Right lobe of liver (tissue), 4 donors: ENCODE measurements at regions not wholly inside any gene's neighbourhood (a gene's known extent, or its start where the extent isn't known, plus 50 kb on each side); places are given as distances from the start of the nearest gene placed in this dataset.

Experiments
- POLR2A ChIP-seq: fragments of 450-650 bp; IDR thresholded peaks from one replicate; pipeline ENCODE4 v1.6.1; 2017; ENCODE audit warnings: antibody characterized with exemption, mild to moderate bottlenecking
- TF ChIP-seq, protein P1 (sequence below), 4 donors: fragments of 200-600 bp in 3 of 4; fragments of 450-650 bp in 1 of 4; IDR thresholded peaks; one replicate each; pipeline versions ENCODE4 v1.5.1 to v1.8.0; 2016 to 2022; ENCODE audit warnings: antibody characterized with exemption in 4 of 4, mild to moderate bottlenecking in 2 of 4
- donor health status: DM: no; HTN: no; CAD: no.
- donor health status: DM: no; HTN: no; CAD: no.
- donor health status: DM: no; HTN: yes; CAD: no.

DNA sequence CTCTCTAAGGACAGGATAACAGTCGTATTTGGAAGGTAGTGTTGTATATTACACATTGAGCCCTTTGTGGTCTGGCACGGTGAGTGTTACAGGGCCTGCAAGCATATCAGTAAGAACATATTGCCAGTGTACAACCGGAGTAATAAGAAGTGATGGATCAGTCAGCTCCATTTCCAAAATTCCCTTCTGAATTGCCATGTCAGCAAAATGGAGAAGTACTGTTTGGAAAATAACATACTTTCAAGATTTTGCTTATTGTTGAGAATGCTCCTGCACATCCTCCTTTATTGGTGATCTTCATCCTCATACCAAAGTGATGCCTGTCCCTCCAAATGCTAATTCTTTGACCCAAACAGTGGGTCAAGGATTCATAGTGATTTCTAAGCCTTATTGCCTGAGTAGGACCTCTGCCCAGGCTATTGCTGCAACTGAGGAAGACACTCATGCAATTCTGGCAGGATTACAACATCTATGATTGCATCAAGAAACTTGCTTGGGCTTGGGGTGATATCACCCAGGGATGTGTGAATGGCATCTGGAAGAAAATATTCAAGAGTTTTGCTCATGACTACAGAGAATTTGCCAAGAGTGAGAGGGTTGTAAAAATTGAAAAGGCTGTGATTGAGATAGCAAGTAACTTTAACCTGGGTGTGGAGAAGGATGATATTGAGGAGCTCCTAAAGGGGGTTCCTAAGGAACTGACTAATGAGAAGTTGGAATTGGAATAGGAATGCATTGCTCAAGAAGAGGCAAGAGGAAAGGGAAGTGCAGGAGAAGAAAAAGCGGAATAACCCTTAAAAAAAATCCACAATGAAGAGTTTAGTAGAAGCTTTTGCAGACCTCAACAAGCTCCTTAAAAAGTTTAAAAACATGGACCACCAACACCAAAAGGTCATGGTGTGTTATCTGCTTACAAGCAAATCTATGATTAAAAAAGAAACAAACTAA lies 452.2 kb upstream of the SORCS1 start:
- TF ChIP-seq, protein P1, sequence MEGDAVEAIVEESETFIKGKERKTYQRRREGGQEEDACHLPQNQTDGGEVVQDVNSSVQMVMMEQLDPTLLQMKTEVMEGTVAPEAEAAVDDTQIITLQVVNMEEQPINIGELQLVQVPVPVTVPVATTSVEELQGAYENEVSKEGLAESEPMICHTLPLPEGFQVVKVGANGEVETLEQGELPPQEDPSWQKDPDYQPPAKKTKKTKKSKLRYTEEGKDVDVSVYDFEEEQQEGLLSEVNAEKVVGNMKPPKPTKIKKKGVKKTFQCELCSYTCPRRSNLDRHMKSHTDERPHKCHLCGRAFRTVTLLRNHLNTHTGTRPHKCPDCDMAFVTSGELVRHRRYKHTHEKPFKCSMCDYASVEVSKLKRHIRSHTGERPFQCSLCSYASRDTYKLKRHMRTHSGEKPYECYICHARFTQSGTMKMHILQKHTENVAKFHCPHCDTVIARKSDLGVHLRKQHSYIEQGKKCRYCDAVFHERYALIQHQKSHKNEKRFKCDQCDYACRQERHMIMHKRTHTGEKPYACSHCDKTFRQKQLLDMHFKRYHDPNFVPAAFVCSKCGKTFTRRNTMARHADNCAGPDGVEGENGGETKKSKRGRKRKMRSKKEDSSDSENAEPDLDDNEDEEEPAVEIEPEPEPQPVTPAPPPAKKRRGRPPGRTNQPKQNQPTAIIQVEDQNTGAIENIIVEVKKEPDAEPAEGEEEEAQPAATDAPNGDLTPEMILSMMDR (IDR thresholded peaks at IDR 0.05), result no peak
- no peak for TF ChIP-seq POLR2A
